GM18870 (cell line): ENCODE measurements at regions not wholly inside any gene's neighbourhood (a gene's known extent, or its start where the extent isn't known, plus 50 kb on each side); places are given as distances from the start of the nearest gene placed in this dataset.

Experiments used
- ATAC-seq: cut with Tn5 transposase; IDR thresholded peaks from one replicate; pipeline ENCODE4 v1.9.1; 2021; ENCODE audit warnings: moderate library complexity; ENCODE audit not compliant: unreplicated experiment

- ATAC-seq, result no peak
These were observed 924.1 kb upstream of the TMEM132C start for GRCh38 chr12:127342861-127343260.

- ATAC-seq, result no peak
These were observed 923.0 kb upstream of the TMEM132C start for GRCh38 chr12:127343940-127344339.

- no peak for ATAC-seq
These were observed 915.4 kb upstream of the TMEM132C start for GRCh38 chr12:127351481-127352010.

- no peak for ATAC-seq
These were observed 911.7 kb upstream of the TMEM132C start for GRCh38 chr12:127355061-127355841.

GRCh38 chr12:127358888-127359287 lies 908.1 kb upstream of the TMEM132C start:
- ATAC-seq, result no peak

GRCh38 chr12:127360580-127360979 lies 906.4 kb upstream of the TMEM132C start:
- no peak for ATAC-seq

- no peak for ATAC-seq
These were observed 904.8 kb upstream of the TMEM132C start for GRCh38 chr12:127362121-127362520.

- no peak for ATAC-seq
These were observed 903.6 kb upstream of the TMEM132C start for GRCh38 chr12:127363392-127363791.

GRCh38 chr12:127373559-127373958 lies 893.4 kb upstream of the TMEM132C start:
- ATAC-seq, result no peak

- no peak for ATAC-seq
These were observed 892.5 kb upstream of the TMEM132C start for GRCh38 chr12:127374447-127374846.

- ATAC-seq, result no peak
These were observed 885.8 kb upstream of the TMEM132C start for GRCh38 chr12:127381043-127381668.

GRCh38 chr12:127381681-127382080 lies 885.3 kb upstream of the TMEM132C start:
- ATAC-seq, result no peak

- no peak for ATAC-seq
These were observed 883.7 kb upstream of the TMEM132C start for GRCh38 chr12:127383281-127383680.

- no peak for ATAC-seq
These were observed 880.2 kb upstream of the TMEM132C start for GRCh38 chr12:127386723-127387122.

- ATAC-seq, result no peak
These were observed 878.0 kb upstream of the TMEM132C start for GRCh38 chr12:127388985-127389384.

GRCh38 chr12:127389923-127390322 lies 877.0 kb upstream of the TMEM132C start:
- ATAC-seq, result no peak

- no peak for ATAC-seq
These were observed 873.5 kb upstream of the TMEM132C start for GRCh38 chr12:127393465-127393864.

GRCh38 chr12:127393896-127394295 lies 873.1 kb upstream of the TMEM132C start:
- ATAC-seq, result no peak

- ATAC-seq, result no peak
These were observed 870.2 kb upstream of the TMEM132C start for GRCh38 chr12:127396734-127397133.

- no peak for ATAC-seq
These were observed 868.8 kb upstream of the TMEM132C start for GRCh38 chr12:127398016-127398710.

- ATAC-seq, result no peak
These were observed 867.5 kb upstream of the TMEM132C start for GRCh38 chr12:127399451-127399850.

GRCh38 chr12:127400221-127400620 lies 866.7 kb upstream of the TMEM132C start:
- ATAC-seq, result no peak
